SK-N-SH treated with all-trans-retinoic acid at 6 μM for 48 hours (cell line): ENCODE measurements at regions not wholly inside any gene's neighbourhood (a gene's known extent, or its start where the extent isn't known, plus 50 kb on each side); places are given as distances from the start of the nearest gene placed in this dataset.

ENCODE experiments used
- ARNTL ChIP-seq: fragments of 450-650 bp; formaldehyde crosslinking; IDR thresholded peaks from 2 replicates; pipeline ENCODE4 v1.5.0; 2020; ENCODE audit warnings: low read depth, mild to moderate bottlenecking, moderate library complexity, borderline replicate concordance
- CREB5 ChIP-seq: fragments of 250-450 bp; sonication (Bioruptor Pico); IDR thresholded peaks from 2 replicates; pipeline ENCODE4 v1.5.1; 2020; ENCODE audit warnings: low read depth, mild to moderate bottlenecking, moderate library complexity
- GLIS3 ChIP-seq: fragments of 250-450 bp; sonication (Bioruptor Pico); IDR thresholded peaks from 2 replicates; pipeline ENCODE4 v1.5.0; 2020; ENCODE audit warnings: mild to moderate bottlenecking, moderate library complexity
- POU6F1 ChIP-seq: fragments of 250-450 bp; sonication (Bioruptor Pico); IDR thresholded peaks from 2 replicates; pipeline ENCODE4 v1.8.0; 2021; ENCODE audit warnings: low read depth, mild to moderate bottlenecking, moderate library complexity, borderline replicate concordance
- RARB ChIP-seq: fragments of 250-450 bp; sonication (Bioruptor Pico); IDR thresholded peaks from 2 replicates; pipeline ENCODE4 v1.8.0; 2021; ENCODE audit warnings: mild to moderate bottlenecking, moderate library complexity
- ZFP3 ChIP-seq: fragments of 250-450 bp; sonication (Bioruptor Pico); IDR thresholded peaks from 2 replicates; pipeline ENCODE4 v1.5.0; 2020; ENCODE audit warnings: mild to moderate bottlenecking, moderate library complexity
- ZNF8 ChIP-seq: fragments of 450-650 bp; formaldehyde crosslinking; IDR thresholded peaks from 2 replicates; pipeline ENCODE4 v1.5.0; 2020; ENCODE audit warnings: mild to moderate bottlenecking, moderate library complexity

- TF ChIP-seq ZFP3 (CRISPR knock-in tag) (no peak), GLIS3 (CRISPR knock-in tag) (no peak), POU6F1 (CRISPR knock-in tag) (no peak), CREB5 (CRISPR knock-in tag) (no peak), RARB (CRISPR knock-in tag) (no peak), ARNTL (CRISPR knock-in tag) (no peak), ZNF8 (CRISPR knock-in tag) (no peak)
Observed at GRCh38 chr6:40160826-40161225, 226.6 kb upstream of the MOCS1 start.
